Epithelial cell of esophagus (primary cell): ENCODE measurements at regions not wholly inside any gene's neighbourhood (a gene's known extent, or its start where the extent isn't known, plus 50 kb on each side); places are given as distances from the start of the nearest gene placed in this dataset.

ENCODE experiments used
- DNase-seq: peaks from one replicate; pipeline ENCODE4 v3.0.0; 2010; ENCODE audit warnings: low read depth
- H3K4me3 ChIP-seq: 2 replicates; pipeline ENCODE4 v1.5.1; 2011; ENCODE audit warnings: mild to moderate bottlenecking, low read length, control low read depth
- TF ChIP-seq, protein P1 (sequence below): IDR thresholded peaks from 2 replicates; pipeline ENCODE4 v1.5.1; 2011; ENCODE audit warnings: low read depth, mild to moderate bottlenecking, low read length, control low read depth, inconsistent platforms; ENCODE audit not compliant: insufficient read depth; ENCODE audit errors: missing control alignments

DNA sequence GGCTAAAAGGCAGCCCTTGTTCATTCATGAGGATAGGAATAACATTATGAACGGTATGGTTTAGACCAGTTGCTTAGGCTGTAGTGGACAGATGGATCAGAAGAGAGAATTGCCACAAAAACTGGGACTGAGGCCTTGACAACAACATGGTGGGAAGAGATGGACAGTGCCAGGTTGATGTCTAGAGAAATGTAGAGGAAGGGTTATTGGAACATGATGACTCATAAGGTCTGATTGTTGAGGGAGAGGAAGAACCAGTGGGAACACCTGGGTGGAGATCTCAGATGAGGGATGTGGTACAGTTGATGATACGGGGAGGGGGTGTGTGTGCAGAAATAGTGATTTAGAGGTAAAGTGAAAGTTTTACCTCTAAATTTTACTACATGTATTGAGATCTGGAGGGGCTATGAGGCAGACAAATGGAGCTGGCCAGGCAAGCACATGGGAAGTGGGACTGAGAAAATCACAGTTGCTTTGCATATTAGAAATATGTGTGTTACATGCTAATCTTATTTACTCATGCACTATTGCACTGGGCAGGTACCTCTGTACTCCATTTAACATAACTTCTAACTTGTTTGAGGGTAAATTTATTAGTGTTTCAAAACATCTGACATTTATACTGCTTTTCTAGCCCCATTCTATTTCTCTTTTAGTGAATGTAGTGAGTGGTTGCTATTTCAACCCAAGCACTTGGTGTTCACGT is 65.6 kb downstream of the PLCE1 start:
- TF ChIP-seq, protein P1, sequence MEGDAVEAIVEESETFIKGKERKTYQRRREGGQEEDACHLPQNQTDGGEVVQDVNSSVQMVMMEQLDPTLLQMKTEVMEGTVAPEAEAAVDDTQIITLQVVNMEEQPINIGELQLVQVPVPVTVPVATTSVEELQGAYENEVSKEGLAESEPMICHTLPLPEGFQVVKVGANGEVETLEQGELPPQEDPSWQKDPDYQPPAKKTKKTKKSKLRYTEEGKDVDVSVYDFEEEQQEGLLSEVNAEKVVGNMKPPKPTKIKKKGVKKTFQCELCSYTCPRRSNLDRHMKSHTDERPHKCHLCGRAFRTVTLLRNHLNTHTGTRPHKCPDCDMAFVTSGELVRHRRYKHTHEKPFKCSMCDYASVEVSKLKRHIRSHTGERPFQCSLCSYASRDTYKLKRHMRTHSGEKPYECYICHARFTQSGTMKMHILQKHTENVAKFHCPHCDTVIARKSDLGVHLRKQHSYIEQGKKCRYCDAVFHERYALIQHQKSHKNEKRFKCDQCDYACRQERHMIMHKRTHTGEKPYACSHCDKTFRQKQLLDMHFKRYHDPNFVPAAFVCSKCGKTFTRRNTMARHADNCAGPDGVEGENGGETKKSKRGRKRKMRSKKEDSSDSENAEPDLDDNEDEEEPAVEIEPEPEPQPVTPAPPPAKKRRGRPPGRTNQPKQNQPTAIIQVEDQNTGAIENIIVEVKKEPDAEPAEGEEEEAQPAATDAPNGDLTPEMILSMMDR: no peak
- H3K4me3 ChIP-seq: no peak overlapping the region
- DNase-seq: peak; percentile 18

DNA sequence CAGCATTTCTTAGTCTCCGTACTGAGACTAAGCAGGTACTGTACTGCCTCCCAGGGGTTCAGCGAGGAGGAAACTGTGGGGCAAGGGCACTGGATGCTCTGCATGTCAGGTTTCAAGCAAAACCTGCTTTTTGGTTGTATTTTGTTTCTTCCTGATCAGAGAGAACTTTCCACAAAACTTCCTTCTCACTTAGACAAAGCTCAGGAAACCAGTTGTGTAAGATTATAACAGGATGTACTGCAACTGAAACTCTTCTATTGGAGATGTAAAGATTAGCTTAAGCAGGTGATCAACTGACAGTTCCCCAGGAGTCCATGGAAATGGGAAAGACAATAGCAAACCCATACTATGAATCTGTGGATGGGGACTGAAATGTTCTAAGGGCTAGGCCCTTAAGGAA is 67.3 kb downstream of the PLCE1 start:
- no peak overlapping the region for H3K4me3 ChIP-seq
- TF ChIP-seq, protein P1: no peak
- no peak for DNase-seq

DNA sequence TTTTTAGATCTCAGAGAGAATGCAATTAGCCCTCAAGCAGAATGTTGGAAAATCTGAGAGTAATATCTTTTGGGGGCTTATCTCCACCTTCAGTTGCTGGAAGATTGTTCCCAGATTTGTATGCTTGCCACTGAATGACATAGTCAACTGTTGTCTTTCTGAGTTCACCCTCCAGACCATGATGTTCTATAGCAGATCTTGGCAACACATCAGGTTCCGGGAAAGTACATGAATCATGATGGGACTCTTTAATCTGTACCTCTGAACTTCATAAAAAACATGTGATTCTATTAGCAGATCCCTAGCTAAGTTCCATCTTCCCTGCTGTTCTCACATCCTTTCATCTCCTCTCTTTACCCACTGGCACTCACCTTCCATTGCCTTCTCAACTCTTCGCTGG is 68.9 kb downstream of the PLCE1 start:
- TF ChIP-seq, protein P1: no peak
- no peak overlapping the region for H3K4me3 ChIP-seq
- no peak for DNase-seq

GRCh38 chr10:94065362-94065761 is 71.6 kb downstream of the PLCE1 start:
- TF ChIP-seq, protein P1: no peak
- no peak overlapping the region for H3K4me3 ChIP-seq
- DNase-seq: no peak

DNA sequence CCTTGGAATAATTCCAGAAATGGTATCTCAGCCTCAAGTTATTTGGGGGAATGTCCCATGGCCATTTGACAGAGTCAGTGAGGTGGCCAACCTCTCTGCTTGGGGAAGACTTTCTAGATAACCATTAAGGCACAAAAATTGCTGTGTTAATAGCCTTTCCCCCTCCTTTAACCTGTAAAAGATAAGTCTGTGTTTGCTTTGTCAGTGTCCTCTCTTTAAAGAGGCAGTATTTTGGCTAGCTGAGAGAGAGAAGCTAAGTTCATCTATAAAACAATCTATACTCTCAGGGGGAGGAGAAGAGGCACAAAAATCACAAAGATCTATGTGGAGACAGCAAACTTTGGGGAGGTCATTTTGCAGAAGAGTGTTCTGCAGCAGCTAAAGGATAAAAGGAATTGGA is 72.1 kb downstream of the PLCE1 start:
- no peak overlapping the region for H3K4me3 ChIP-seq
- TF ChIP-seq, protein P1: no peak
- DNase-seq: no peak

DNA sequence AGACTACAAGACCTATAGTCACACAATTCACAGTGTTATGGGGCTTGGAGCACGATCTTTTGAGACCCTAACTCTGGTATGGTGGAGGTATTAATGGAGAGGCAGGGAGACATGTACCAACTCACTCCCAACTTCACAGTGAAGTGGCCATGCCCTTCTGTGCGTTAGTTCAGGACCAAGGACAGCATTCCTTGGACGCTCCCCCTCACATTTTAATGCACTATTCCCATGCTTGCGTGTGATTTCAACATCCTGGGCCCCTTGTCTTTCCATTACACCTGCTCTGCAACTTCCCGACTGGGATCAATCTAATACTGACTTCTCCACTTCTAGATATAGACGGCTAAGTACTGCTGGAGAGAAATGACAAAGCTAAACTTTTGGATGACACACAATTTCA is 72.7 kb downstream of the PLCE1 start:
- no peak overlapping the region for H3K4me3 ChIP-seq
- DNase-seq: peak; percentile 59
- TF ChIP-seq, protein P1: no peak

DNA sequence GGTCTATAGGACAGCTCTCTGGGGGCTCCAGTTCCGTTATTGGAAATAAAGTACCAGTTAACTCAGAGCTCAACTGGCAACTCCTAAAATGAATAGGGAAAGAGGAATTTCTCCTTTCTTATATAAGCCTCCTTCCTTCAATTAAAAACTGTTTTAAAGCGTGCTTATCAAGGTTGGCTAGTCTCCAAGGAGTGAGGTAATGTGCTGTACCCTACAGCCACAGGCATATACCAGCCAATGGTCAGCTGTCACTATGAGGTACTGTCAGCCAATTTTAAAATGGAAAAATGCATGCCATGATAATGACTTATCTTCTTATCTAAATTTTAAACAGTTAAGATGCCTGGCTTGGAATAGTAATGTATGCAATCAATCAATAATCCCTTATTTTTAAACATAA is 76.2 kb downstream of the PLCE1 start:
- H3K4me3 ChIP-seq: no peak overlapping the region
- DNase-seq: no peak
- TF ChIP-seq, protein P1: no peak
